GM18907 (cell line): ENCODE measurements at regions not wholly inside any gene's neighbourhood (a gene's known extent, or its start where the extent isn't known, plus 50 kb on each side); places are given as distances from the start of the nearest gene placed in this dataset.
"Not testable (repeated sequence)": the region's sequence is repeated elsewhere in the genome, so short reads cannot be mapped to it uniquely, and the experiment has no call there.

Experiments used
- ATAC-seq: cut with Tn5 transposase; IDR thresholded peaks from one replicate; pipeline ENCODE4 v1.9.1; 2021; ENCODE audit warnings: mild to moderate bottlenecking, moderate library complexity; ENCODE audit not compliant: unreplicated experiment

DNA sequence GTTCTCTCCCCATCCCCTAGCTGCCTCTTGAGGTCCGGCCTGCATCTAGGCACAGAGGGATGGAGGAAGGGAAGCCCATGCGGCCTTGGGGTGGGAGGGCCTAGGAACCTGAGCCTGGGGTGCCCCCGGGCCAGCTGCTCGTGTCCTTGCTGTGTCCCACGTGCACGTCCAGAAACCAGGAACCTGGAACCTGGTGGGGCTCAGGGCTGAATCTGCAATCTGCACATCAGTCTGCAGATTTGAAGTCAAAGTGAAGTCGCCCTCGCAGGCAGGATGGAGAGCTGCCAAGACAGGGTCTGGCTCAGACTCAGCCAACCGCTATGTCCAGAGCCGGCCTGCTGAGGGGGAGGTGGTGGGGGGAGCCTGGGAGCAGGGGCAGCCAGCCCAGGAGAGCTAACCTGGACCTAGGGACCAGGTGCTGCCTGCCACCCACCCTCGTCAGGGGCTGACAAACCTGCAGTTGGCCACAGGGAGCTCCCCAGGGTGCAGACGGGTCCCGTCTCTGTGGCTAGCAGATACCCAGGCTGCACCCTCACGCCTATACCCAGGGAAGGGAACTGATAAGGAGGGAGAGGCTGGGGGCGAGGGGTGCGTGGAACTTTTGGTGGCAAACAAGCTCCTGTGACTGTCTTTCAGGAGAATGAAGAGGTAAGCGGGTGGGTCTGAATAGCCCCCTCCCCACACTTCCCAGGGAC is 103.5 kb upstream of the SIMC1 start:
- ATAC-seq, result no peak

DNA sequence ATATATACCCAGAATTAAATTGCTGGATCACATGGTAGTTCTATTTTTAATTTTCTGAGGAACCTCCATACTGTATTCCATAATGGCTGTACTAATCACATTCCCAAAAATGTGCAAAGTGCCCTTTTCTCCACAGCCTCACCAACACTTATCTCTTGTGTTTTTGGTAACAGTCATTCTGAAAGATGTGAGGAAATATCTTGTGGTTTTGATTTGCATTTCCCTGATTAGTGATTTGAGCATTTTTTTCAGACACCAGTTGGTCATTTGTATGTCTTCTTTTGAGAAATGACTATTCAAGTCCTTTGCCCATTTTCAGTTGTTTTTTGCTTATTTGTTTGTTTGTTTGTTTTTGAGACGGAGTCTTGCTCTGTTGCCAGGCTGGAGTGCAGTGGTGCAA is 98.1 kb upstream of the SIMC1 start:
- ATAC-seq, result not testable (repeated sequence)

DNA sequence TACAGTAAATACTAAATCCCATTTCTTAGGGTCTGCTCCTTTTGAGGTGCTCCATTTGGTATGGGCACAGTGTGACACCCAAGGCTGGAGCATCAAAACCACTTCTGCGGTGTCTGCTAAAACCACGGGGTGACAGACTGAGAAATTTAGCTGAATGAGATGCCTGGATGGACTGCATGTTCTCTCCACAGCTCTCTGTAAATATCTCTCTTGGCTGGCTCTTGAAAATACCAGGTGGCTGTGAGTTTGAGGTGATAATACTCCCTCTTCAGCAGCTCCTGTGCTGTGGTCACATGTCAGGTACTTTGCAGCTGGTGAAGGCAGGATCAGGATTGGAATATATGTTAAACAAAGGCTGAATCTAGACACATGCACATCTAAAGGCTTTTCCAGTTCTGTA is 93.7 kb upstream of the SIMC1 start:
- ATAC-seq, result no peak

DNA sequence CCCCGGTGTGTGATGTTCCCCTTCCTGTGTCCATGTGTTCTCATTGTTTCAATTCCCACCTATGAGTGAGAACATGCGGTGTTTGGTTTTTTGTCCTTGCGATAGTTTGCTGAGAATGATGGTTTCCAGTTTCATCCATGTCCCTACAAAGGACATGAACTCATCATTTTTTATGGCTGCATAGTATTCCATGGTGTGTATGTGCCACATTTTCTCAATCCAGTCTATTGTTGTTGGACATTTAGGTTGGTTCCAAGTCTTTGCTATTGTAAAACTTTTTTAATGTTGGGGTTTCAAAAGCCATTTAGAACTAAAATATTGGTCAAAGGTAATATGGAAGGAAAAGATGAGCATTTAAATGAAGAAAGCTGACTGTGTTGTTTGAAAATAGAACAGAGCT is 88.3 kb upstream of the SIMC1 start:
- ATAC-seq, result not testable (repeated sequence)

DNA sequence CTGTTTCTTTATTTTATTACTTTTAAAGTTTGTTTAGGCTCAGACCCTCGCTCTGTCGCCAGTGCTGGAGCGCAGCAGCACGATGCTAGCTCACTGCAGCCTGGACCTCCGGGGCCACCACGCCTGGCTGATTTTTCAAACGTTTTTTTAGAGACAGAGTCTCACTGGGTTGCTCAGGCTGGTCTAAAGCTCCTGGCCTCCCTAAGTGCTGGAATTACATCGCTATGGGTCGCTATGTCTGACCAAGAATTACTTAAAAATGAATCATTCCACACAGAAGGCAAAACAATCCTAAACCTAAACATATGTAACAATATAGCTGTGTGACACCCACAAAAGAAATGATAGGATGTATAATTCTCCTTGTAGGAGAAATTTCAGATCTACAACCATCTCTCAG is 86.9 kb upstream of the SIMC1 start:
- ATAC-seq, result no peak

DNA sequence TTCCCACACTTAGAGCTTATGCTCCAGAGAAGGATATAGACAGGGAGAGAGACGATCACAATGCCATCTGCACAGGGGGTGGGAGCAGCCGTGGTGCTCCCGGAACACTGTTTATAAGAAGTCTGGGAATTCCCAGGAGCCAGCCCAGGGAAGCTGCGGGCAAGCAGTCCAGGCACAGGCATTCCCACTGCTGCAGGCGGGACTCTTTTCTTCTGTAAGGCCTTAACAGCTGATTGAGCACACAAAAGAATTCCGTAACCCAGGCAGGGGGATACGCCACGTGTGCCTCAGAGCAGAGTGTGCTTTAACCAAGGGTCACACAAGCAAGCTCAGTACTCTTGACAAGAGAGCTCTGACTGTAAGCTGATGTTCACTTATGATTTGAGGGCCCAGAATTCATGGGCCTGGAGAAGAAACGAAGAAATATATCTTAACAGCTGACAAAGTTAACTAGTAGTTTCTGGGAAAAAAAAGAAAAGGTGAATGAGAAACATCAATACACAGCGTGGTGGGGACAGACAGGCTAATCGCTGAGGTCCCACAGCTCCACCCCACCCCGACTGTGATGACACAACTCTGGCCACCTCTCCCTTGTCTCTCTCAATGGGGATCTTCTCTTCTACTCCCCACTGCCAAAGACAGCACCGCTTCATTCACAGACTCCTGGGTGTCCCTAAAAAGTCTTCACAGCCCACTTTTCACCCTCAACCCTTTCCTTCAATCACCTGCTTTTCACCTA is 85.9 kb upstream of the SIMC1 start:
- ATAC-seq, result no peak

DNA sequence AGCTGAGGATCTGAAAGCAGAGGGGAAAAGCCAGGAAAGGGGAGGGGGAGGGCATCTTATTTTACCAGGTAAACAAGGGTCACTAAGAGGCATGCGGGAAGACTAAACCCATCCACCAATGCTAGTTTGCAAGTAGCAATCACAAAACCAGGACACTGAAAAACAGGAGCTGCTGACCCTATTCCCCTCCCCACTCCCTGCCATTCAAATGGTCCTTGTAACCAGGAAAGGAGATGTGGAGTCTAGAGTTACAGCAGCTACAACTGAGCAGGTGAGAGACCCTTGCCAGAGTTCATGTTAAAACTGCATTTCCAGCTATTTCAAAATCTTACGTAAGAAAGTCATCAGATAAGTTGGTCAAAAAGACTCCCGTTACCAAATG is 85.3 kb upstream of the SIMC1 start:
- ATAC-seq, result no peak

DNA sequence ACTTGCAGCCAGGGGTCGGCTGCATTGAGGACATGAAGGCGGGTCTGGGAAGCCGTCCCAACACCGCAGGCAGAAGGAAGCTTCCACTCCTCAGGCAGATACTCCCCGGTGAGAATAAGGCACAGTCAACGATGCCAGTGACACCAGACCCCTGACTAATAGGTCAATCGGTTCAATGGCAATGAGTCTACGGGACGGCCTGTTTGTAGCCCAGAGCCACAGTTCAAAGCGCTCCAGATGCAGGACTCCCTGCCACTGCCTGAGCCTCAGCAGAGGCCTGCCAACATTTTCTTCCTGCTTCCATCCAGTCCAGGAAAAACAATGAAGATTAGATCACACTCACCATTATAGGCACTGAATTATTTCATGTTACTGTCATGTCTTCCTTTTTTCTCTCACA is 84.5 kb upstream of the SIMC1 start:
- ATAC-seq, result no peak

DNA sequence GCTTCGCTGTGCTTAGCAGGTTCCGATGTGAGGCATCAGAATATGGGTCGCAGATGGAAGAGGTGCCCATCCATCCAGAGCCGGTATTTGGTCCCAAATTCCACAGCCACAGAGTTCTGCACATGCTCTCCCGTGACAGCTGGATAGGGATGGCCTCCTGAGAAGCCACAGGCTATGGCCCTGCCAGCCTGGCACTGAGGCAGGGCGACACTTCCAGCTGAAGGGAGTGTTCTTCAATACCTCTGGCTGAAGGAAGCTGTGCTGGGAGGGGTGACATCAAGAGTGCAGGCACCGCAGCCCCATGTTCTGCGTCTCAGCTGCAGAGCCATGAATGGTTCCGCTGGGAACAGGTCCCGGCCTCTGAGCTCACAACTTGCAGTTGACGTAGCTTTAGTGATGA is 83.4 kb upstream of the SIMC1 start:
- ATAC-seq, result no peak

DNA sequence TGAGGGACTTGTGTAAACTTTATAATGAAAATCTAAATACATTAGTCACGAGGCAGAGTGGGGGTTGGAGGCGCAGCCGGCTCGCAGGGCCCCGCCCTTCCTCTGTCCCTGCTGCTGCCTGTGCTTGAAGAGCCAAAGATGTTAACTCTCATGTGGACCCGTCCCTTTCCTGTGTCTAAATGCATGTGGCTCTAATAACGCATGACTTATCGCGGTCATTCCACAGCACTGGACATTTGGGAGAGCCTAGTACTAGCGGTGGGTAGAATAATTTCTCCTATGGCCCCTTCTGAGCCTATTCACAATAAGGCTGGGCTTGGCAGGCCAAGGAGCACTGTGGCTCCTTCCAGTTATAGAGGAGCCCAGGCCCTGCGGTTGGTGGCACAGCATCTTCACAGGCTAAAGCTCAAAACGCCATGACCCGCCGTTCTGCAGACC is 82.3 kb upstream of the SIMC1 start:
- no peak for ATAC-seq

DNA sequence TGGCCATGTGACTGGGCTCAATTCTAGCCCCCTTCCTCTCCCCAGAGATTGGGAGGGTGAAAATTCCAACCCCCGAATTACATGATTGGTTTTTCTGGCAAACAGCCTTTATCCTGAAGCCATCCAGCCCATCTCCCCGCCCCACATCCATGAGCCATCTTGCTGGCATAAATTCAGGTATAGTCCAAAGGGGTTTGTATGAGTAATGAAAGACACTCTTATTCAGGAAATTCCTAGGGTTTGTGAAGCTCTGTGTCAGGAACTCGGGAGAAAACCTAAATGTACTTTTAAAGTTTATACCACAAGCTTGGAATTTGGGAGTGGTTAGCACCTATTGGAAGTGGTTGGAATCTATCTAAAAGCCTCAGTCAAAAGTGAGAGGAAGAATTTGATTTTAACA is 80.6 kb upstream of the SIMC1 start:
- ATAC-seq, result no peak

DNA sequence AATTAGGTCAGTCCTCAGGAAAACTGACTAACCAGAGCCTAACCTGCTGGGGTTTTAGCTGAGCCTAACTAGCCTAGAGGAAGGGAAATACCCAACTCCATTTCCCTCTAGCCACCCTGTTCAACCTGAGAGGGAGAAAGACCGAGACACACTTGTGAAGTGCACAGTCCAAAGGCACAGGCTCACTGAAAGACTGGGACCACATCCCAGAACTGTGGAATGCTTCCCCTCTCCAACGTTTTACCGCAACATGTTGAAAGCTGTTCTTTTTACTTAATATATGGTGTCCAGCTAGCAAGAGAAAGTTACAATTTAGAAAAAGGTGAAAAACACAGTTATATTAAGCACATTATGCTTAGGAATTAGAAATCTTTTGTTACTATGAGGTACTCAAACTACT is 76.8 kb upstream of the SIMC1 start:
- ATAC-seq, result no peak

DNA sequence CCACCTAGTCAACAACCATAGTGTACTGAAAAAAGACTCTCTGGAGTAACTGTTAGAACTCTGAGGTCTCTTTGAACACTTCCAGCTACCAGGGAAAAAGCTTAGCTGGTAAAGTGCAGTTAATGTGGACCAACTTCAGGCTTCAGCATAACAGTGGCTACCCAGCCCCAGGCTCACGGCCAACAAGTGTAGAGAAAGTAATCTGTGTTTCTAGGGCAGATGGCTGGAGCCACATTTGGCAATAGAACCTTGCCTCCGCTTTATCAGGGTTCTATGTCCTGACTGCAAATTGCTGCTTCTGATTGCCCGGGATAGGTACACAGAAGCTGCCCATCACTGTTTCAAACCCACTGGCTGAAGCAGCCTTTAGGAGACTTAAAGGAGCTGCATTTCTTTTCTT is 76.0 kb upstream of the SIMC1 start:
- no peak for ATAC-seq

DNA sequence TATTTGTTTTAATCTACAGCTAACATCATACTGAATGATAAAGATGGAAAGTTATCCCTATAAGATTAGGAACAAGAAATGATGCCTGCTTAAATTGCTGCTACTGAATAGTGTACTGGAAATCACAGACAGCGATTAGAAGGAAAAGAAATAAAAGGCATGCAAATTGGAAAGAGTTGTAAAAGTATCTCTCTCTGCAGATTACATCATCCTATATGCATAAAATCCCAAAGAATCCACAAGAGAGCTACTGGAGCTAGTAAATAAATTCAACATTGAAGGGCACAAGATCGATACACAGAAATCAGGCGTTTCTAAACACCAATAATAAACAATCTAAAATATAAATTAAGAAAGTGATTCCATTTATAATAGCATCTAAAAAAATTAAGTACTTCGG is 75.3 kb upstream of the SIMC1 start:
- no peak for ATAC-seq

DNA sequence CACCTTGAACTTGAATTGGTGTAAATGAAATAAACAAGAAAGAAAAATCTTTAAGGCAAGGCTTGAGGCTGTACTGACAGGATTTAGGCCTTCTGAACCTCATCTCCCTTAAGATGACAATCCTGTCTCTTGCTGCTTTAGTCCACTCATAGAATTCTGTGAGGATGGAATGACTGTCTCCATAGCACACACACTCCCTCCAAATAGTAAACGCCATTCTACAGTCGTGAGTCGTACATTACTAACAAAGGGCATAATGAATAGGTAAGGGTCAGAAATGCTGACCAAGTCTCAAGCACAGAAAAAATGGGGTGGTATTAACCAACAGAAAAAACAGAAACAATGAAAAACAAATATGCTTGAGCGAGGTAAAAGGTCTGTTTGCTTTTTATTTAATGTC is 71.8 kb upstream of the SIMC1 start:
- no peak for ATAC-seq

DNA sequence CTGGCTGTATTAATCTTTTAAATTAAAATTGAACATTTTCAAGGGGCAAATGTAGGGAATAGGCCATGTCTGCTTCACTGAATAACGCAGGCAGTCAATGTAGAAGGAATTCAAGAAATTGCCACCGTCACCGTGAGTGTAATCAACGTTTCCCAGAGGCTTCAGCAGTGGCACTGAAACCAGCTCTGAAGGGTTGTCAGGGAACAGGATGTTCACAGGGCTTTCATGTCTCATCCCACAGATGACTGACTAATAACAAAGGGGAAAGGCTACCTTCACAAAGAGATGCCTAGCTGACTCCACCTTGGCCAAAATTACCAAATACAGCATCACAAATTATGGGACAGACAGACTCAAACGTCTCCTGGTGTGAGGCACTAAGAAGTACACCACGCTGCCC is 70.4 kb upstream of the SIMC1 start:
- ATAC-seq, result no peak

DNA sequence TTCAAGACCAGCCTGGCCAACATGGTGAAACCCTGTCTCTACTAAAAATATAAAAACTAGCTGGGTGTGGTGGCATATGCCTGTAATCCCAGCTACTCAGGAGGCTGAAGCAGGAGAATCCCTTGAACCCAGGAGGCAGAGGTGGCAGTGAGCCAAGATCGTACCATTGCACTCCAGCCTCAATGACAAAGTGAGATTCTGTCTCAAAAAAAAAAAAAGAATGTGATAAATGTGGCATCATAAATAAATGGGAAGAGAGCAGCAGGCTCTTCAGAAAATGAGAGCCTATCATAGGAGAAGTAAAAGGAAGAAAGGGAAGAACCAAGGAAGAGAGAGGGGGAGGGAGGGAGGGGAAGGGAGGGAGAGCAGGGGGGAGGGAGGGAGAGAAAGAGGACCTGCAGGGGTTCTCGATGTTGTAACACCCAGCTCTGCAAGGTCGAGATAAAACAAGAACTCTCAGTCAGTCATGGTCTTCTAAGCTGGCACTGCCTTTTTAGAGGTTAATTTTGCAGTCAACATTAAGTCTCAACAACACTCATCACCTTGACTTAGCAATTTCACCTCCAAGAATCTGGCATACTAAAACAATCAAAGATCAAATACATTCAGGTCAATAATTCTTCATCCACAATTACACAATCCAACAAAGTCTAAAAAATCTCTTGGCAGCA is 68.7 kb upstream of the SIMC1 start:
- ATAC-seq, result no peak

DNA sequence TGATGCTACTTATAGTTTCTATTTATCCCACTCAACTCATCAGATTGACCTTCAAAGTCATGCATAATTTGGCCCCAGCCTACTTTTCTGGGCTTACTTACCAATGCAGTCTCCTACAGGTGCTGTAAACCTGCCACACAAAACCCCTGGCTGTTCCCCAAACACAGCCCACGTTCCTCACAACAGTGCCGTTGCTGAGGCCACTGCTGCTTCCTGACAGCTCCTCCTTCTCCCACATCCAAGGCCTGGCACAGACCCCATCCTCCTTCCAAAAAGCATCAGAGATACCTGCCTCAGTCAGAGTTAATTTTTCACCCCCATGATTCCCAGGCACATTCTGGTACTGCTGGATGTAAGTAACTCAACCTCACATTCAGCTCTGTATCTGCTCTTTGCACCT is 68.1 kb upstream of the SIMC1 start:
- ATAC-seq, result no peak

DNA sequence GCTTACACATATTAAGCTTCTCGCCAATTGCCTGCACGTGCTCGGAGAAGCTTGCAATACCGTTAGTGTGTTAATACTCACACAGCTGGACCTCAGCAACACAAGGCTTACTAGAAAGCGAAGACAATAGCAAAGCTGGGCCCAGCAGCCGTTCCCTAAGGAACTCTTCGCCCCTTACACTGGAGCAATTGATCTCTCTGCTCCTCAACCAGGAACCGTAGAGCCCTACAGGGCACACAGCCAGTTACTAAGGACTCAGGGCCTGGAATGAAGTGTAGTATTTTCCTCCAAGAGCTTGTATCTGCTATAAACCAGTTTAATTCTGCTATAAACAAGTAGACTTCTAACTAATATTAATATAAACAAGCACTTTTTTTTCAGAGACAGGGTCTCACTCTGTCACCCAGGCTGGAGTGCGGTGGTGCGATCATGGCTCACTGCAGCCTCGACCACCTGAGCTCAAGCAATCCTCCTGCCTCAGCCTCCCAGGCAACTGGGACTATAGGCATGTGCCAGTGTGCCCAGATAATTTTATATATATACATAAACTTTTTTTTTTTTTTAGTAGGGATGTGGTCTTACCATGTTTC is 67.0 kb upstream of the SIMC1 start:
- no peak for ATAC-seq

DNA sequence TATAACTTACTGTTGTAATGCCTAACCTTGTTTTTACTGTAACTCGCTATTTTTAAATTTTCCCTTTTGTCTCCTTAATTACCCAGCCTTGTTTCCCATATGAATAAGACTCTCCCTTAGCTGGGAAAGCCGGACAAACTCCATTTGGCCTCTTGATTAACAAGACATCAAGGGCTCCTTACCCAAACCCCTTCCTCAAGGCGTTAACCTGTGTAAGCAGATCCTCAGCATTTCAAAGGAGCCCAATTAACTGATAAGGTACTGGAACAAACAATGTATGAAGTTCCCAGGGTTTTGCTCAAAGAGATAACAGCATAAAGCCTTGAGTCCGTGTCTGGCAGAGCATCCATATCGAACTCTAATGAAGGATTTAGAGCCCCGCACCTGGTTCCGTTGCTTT is 66.0 kb upstream of the SIMC1 start:
- no peak for ATAC-seq

DNA sequence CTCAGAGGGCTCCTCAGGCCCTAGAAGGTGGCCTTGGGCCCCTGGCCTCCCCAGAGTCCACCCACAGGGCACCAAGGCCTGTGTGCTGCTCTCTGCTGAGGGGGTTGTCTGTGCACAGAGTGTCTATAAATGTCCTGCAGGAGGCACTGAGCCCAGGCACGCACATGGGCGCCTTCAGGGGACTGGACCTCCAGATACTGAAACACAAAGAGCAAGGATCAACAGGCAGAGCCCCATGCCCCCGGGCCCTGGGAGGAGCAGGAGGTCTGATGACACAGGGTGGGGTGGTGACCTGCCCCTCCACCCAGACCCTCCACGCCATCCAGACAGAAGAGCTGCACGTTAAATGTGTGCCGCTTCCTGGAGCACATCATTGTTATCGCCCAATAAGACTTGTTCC is 64.6 kb upstream of the SIMC1 start:
- ATAC-seq, result no peak
